Neural cell (in vitro differentiated cells): ENCODE measurements at regions not wholly inside any gene's neighbourhood (a gene's known extent, or its start where the extent isn't known, plus 50 kb on each side); places are given as distances from the start of the nearest gene placed in this dataset.

ENCODE experiments used
- CTCF ChIP-seq: fragments of 450-650 bp; IDR thresholded peaks from 2 replicates; pipeline ENCODE4 v1.5.1; 2014; ENCODE audit warnings: antibody characterized with exemption, mild to moderate bottlenecking, moderate library complexity; ENCODE audit not compliant: poor library complexity, severe bottlenecking
- EP300 ChIP-seq: fragments of 450-650 bp; conservative IDR thresholded peaks from 2 replicates; pipeline ENCODE4 v1.6.1; 2014; ENCODE audit warnings: antibody characterized with exemption, mild to moderate bottlenecking, moderate library complexity; ENCODE audit not compliant: poor library complexity, severe bottlenecking
- MXI1 ChIP-seq: fragments of 450-650 bp; conservative IDR thresholded peaks from 2 replicates; pipeline ENCODE4 v1.6.1; 2014; ENCODE audit warnings: antibody characterized with exemption, mild to moderate bottlenecking; ENCODE audit not compliant: poor library complexity, severe bottlenecking
- TAF1 ChIP-seq: IDR thresholded peaks from 2 replicates; pipeline ENCODE4 v1.6.1; 2012; ENCODE audit warnings: low read depth
- TF ChIP-seq, protein P1 (sequence below): IDR thresholded peaks from 2 replicates; pipeline ENCODE4 v1.6.1; 2012; ENCODE audit warnings: borderline replicate concordance

- TF ChIP-seq, protein P1, sequence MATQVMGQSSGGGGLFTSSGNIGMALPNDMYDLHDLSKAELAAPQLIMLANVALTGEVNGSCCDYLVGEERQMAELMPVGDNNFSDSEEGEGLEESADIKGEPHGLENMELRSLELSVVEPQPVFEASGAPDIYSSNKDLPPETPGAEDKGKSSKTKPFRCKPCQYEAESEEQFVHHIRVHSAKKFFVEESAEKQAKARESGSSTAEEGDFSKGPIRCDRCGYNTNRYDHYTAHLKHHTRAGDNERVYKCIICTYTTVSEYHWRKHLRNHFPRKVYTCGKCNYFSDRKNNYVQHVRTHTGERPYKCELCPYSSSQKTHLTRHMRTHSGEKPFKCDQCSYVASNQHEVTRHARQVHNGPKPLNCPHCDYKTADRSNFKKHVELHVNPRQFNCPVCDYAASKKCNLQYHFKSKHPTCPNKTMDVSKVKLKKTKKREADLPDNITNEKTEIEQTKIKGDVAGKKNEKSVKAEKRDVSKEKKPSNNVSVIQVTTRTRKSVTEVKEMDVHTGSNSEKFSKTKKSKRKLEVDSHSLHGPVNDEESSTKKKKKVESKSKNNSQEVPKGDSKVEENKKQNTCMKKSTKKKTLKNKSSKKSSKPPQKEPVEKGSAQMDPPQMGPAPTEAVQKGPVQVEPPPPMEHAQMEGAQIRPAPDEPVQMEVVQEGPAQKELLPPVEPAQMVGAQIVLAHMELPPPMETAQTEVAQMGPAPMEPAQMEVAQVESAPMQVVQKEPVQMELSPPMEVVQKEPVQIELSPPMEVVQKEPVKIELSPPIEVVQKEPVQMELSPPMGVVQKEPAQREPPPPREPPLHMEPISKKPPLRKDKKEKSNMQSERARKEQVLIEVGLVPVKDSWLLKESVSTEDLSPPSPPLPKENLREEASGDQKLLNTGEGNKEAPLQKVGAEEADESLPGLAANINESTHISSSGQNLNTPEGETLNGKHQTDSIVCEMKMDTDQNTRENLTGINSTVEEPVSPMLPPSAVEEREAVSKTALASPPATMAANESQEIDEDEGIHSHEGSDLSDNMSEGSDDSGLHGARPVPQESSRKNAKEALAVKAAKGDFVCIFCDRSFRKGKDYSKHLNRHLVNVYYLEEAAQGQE, result no peak
- TF ChIP-seq EP300 (no peak), TAF1 (no peak), MXI1 (no peak), CTCF (no peak)
Observed at GRCh38 chr20:7792150-7792869, 147.9 kb downstream of the HAO1 start.
